Psoas muscle (tissue), 7 donors: ENCODE measurements at regions not wholly inside any gene's neighbourhood (a gene's known extent, or its start where the extent isn't known, plus 50 kb on each side); places are given as distances from the start of the nearest gene placed in this dataset.
A peak's percentile ranks its signal among the peaks of the same experiment; 100 is the strongest.
"Not testable (repeated sequence)": the region's sequence is repeated elsewhere in the genome, so short reads cannot be mapped to it uniquely, and the experiment has no call there.

Experiments used
- ATAC-seq, 4 donors: fragments of 200-7000 bp; cut with Tn5 transposase; one replicate each; pipeline ENCODE4 v1.9.1; 2020; ENCODE audit warnings: moderate library complexity in 3 of 4, mild to moderate bottlenecking in 2 of 4
- DNase-seq, 2 donors: peaks; one replicate each; pipeline ENCODE4 v3.0.0-alpha.2; 2020
- H3K27ac ChIP-seq: fragments of 200-600 bp; one replicate; pipeline ENCODE4 v1.8.0; 2022
- H3K27me3 ChIP-seq, 3 donors: fragments of 200-600 bp in 1 of 3; one replicate each; pipeline versions ENCODE4 v1.6.1 to v1.8.0; 2013 to 2022; ENCODE audit warnings: low read length in 2 of 3, mild to moderate bottlenecking in 2 of 3, moderate library complexity in 1 of 3; ENCODE audit not compliant: insufficient read depth in 3 of 3
- H3K36me3 ChIP-seq, 2 donors: fragments of 200-600 bp in 1 of 2; one replicate each; pipeline versions ENCODE4 v1.6.1 to v1.8.0; 2013 to 2022; ENCODE audit warnings: low read depth in 1 of 2, mild to moderate bottlenecking in 1 of 2, moderate library complexity in 1 of 2; ENCODE audit not compliant: insufficient read depth in 1 of 2
- H3K4me1 ChIP-seq: fragments of 200-600 bp; one replicate; pipeline ENCODE4 v1.8.0; 2022
- H3K4me3 ChIP-seq: fragments of 200-600 bp; one replicate; pipeline ENCODE4 v1.8.0; 2022; ENCODE audit warnings: mild to moderate bottlenecking
- H3K9me3 ChIP-seq: fragments of 200-600 bp; one replicate; pipeline ENCODE4 v1.8.0; 2022
- CTCF ChIP-seq: fragments of 200-600 bp; IDR thresholded peaks from one replicate; pipeline ENCODE4 v1.8.0; 2022; ENCODE audit warnings: antibody characterized with exemption
- WGBS, 3 donors: extraction: QIAGEN DNeasy Blood & Tissue Kit; methylation state at CpG; one replicate each; pipeline versions ENCODE4 v1.1.6 to v1.1.7; 2013; 5-methylcytosine and 5-hydroxymethylcytosine counted together
- intact Hi-C, 2 donors: fragments of 100-400 bp; cut with DNase I; formaldehyde crosslinking; loops; one replicate each; pipeline versions ENCODE4 v1.11.0 to v1.14.2; 2022
- donor health status: healthy with polysubstance abuse.
- donor health status: DM: no; HTN: no; CAD: no; lungs with moderate emphysema.
- donor health status: Bipolar disorder and iron deficiency.
- donor health status: healthy.
- donor health status: DM: yes; HTN: yes; CAD: no.
- donor health status: DM: no; HTN: no; CAD: no.
- donor health status: DM: yes; HTN: yes; CAD: no.

GRCh38 chr13:110980921-110981320 lies 66.1 kb upstream of the ANKRD10 start:
- H3K36me3 ChIP-seq = no peaks in the 10 kb centered on the region
- H3K9me3 ChIP-seq = no peaks in the 10 kb centered on the region
- no peaks in the 10 kb centered on the region for H3K27me3 ChIP-seq
- H3K27ac ChIP-seq = peak overlapping the region; percentile 60
- intact Hi-C loops = no loop called here
- peaks cover 9% of the 10 kb centered on the region for H3K4me1 ChIP-seq
- DNase-seq (no peak), ATAC-seq (peak in 3 of 4 donors; percentile 72 to 91 (median 85))
- no peak for TF ChIP-seq CTCF
- H3K4me3 ChIP-seq = no peak overlapping the region
- WGBS, 3 donors = 15 to 26% (median 16%) methylated on average over 3 of the region's 3 CpGs

- H3K4me3 ChIP-seq, H3K4me1 ChIP-seq, H3K9me3 ChIP-seq, intact Hi-C loops, H3K27ac ChIP-seq, H3K27me3 ChIP-seq, H3K36me3 ChIP-seq, DNase-seq, ATAC-seq: not testable (repeated sequence)
- WGBS, 3 donors = 93 to 97% (median 94%) methylated on average over 5 of the region's 5 CpGs
These were observed 64.3 kb upstream of the ANKRD10 start for GRCh38 chr13:110979149-110979548.

- no peak for TF ChIP-seq CTCF
- no peak overlapping the region for H3K4me3 ChIP-seq
- intact Hi-C loops = no loop called here
- H3K27ac ChIP-seq = no peak overlapping the region
- DNase-seq (no peak), ATAC-seq (no peak)
- H3K27me3 ChIP-seq = no peaks in the 10 kb centered on the region
- peaks cover 9% of the 10 kb centered on the region for H3K4me1 ChIP-seq
- H3K36me3 ChIP-seq = no peaks in the 10 kb centered on the region
- peaks cover 2% of the 10 kb centered on the region for H3K9me3 ChIP-seq
These were observed 63.5 kb upstream of the ANKRD10 start for GRCh38 chr13:110978390-110978789.

GRCh38 chr13:110976785-110977184 lies 61.9 kb upstream of the ANKRD10 start:
- no peak for TF ChIP-seq CTCF
- ATAC-seq (no peak), DNase-seq (no peak)
- Histone ChIP-seq H3K36me3 (no peaks in the 10 kb centered on the region), H3K4me1 (peaks cover 7% of the 10 kb centered on the region), H3K4me3 (no peak overlapping the region), H3K27me3 (no peaks in the 10 kb centered on the region), H3K27ac (no peak overlapping the region), H3K9me3 (peaks cover 8% of the 10 kb centered on the region)
- intact Hi-C loops = no loop called here

- H3K36me3 ChIP-seq = no peaks in the 10 kb centered on the region
- intact Hi-C loops = no loop called here
- H3K27ac ChIP-seq = no peak overlapping the region
- DNase-seq = no peak
- H3K4me3 ChIP-seq = no peak overlapping the region
- no peak for ATAC-seq
- no peak for TF ChIP-seq CTCF
- H3K27me3 ChIP-seq = no peaks in the 10 kb centered on the region
- H3K4me1 ChIP-seq = no peaks in the 10 kb centered on the region
- H3K9me3 ChIP-seq = peaks cover 8% of the 10 kb centered on the region
- WGBS, 3 donors = 56 to 86% (median 84%) methylated on average over 1 of the region's 1 CpG
These were observed 58.3 kb upstream of the ANKRD10 start for GRCh38 chr13:110973007-110973700.
